Neural progenitor cell (in vitro differentiated cells): ENCODE measurements at regions not wholly inside any gene's neighbourhood (a gene's known extent, or its start where the extent isn't known, plus 50 kb on each side); places are given as distances from the start of the nearest gene placed in this dataset.

Experiments
- CTCF ChIP-seq: fragments of 200-600 bp; sonication (generic); IDR thresholded peaks from 2 replicates; pipeline ENCODE4 v1.5.1; 2017; ENCODE audit warnings: antibody characterized with exemption, mild to moderate bottlenecking
- EZH2 ChIP-seq: fragments of 200-600 bp; sonication (generic); IDR thresholded peaks from 2 replicates; pipeline ENCODE4 v1.6.1; 2017; ENCODE audit warnings: antibody characterized with exemption, mild to moderate bottlenecking, moderate library complexity
- EZH2phosphoT487 ChIP-seq: fragments of 200-600 bp; sonication (generic); IDR thresholded peaks from 2 replicates; pipeline ENCODE4 v1.6.1; 2017; ENCODE audit warnings: antibody characterized with exemption

GRCh38 chr16:6035161-6035560 is 937.6 kb upstream of the EEF2KMT start:
- peak; percentile 18 for TF ChIP-seq CTCF
- no peak for TF ChIP-seq EZH2
- no peak for TF ChIP-seq EZH2phosphoT487
